ENCODE measurements at regions not wholly inside any gene's neighbourhood (a gene's known extent, or its start where the extent isn't known, plus 50 kb on each side); places are given as distances from the start of the nearest gene placed in this dataset.

- TF ChIP-seq REST (IDR thresholded peaks at IDR 0.05; ENCODE audit: insufficient read depth in 1 of 2, low read depth in 2 of 2, low read length in 2 of 2) (no peak), FOXP2 (optimal IDR thresholded peaks at IDR 0.05; ENCODE audit: borderline replicate concordance, extremely low read depth, extremely low read length, insufficient read depth) (no peak)
These were observed 116.9 kb upstream of the FOXB1 start for GRCh38 chr15:59887211-59887610.
